ENCODE measurements at regions not wholly inside any gene's neighbourhood (a gene's known extent, or its start where the extent isn't known, plus 50 kb on each side); places are given as distances from the start of the nearest gene placed in this dataset.

- TF ChIP-seq FOSL2 (IDR thresholded peaks at IDR 0.05), result no peak
- no peak for TF ChIP-seq FOSL2 (CRISPR knock-in tag; IDR thresholded peaks at IDR 0.05)
- TF ChIP-seq, protein P1, sequence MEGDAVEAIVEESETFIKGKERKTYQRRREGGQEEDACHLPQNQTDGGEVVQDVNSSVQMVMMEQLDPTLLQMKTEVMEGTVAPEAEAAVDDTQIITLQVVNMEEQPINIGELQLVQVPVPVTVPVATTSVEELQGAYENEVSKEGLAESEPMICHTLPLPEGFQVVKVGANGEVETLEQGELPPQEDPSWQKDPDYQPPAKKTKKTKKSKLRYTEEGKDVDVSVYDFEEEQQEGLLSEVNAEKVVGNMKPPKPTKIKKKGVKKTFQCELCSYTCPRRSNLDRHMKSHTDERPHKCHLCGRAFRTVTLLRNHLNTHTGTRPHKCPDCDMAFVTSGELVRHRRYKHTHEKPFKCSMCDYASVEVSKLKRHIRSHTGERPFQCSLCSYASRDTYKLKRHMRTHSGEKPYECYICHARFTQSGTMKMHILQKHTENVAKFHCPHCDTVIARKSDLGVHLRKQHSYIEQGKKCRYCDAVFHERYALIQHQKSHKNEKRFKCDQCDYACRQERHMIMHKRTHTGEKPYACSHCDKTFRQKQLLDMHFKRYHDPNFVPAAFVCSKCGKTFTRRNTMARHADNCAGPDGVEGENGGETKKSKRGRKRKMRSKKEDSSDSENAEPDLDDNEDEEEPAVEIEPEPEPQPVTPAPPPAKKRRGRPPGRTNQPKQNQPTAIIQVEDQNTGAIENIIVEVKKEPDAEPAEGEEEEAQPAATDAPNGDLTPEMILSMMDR (IDR thresholded peaks at IDR 0.05), result no peak
- no peak for TF ChIP-seq EP300 (IDR thresholded peaks at IDR 0.05)
- TF ChIP-seq JUNB (IDR thresholded peaks at IDR 0.05), result no peak
- TF ChIP-seq MYC (IDR thresholded peaks at IDR 0.05; ENCODE audit: borderline replicate concordance, low read length), result no peak
- no peak for TF ChIP-seq CHD2 (IDR thresholded peaks at IDR 0.05; ENCODE audit: low read length, partially characterized antibody)
- no peak for TF ChIP-seq NR3C1 (IDR thresholded peaks at IDR 0.05)
- no peak for TF ChIP-seq POLR2A (IDR thresholded peaks at IDR 0.05; ENCODE audit: low read length)
- no peak for TF ChIP-seq FOXS1 (CRISPR knock-in tag; IDR thresholded peaks at IDR 0.05)
Observed at GRCh38 chr15:39394496-39394895, 186.4 kb upstream of the THBS1 start.

Data from A549 (cell line).